Naive B cell (primary cell): ENCODE measurements at regions not wholly inside any gene's neighbourhood (a gene's known extent, or its start where the extent isn't known, plus 50 kb on each side); places are given as distances from the start of the nearest gene placed in this dataset.
A peak's percentile ranks its signal among the peaks of the same experiment; 100 is the strongest.

Experiments
- ATAC-seq, 2 donors: fragments of 150-1000 bp; cut with Tn5 transposase; 2 replicates each; pipeline ENCODE4 v1.10.0; 2021; ENCODE audit warnings: low read depth in 2 of 2, mild to moderate bottlenecking in 2 of 2, moderate library complexity in 2 of 2
- DNase-seq: peaks from one replicate; pipeline ENCODE4 v3.0.0; 2022
- H3K27ac Mint-ChIP-seq, 6 donors: one replicate each; pipeline ENCODE4 v1.8.0; 2020 to 2022; ENCODE audit warnings: mild to moderate bottlenecking in 6 of 6, mixed read lengths in 6 of 6, moderate library complexity in 5 of 6, inconsistent platforms in 2 of 6
- H3K27me3 Mint-ChIP-seq, 3 donors: one replicate each; pipeline ENCODE4 v1.8.0; 2021 to 2022; ENCODE audit warnings: mixed read lengths in 3 of 3, mild to moderate bottlenecking in 1 of 3
- H3K36me3 Mint-ChIP-seq, 2 donors: one replicate each; pipeline ENCODE4 v1.8.0; 2020 to 2022; ENCODE audit warnings: mixed read lengths in 2 of 2, inconsistent platforms in 1 of 2, mild to moderate bottlenecking in 1 of 2
- H3K4me1 Mint-ChIP-seq, 3 donors: one replicate each; pipeline ENCODE4 v1.8.0; 2020 to 2022; ENCODE audit warnings: mixed read lengths in 3 of 3, inconsistent platforms in 1 of 3, mild to moderate bottlenecking in 1 of 3, moderate library complexity in 1 of 3
- H3K4me3 Mint-ChIP-seq, 8 donors: one replicate each; pipeline ENCODE4 v1.8.0; 2020 to 2022; ENCODE audit warnings: mild to moderate bottlenecking in 8 of 8, mixed read lengths in 8 of 8, moderate library complexity in 8 of 8, inconsistent platforms in 2 of 8
- H3K9me3 Mint-ChIP-seq, 7 donors: one replicate each; pipeline ENCODE4 v1.8.0; 2020 to 2022; ENCODE audit warnings: mixed read lengths in 7 of 7, mild to moderate bottlenecking in 5 of 7, inconsistent platforms in 2 of 7, moderate library complexity in 1 of 7

GRCh38 chr5:164742025-164742424 is 1236.6 kb downstream of the MAT2B start:
- ATAC-seq (no peak), DNase-seq (no peak)
- H3K27me3 Mint-ChIP-seq = no peaks in the 10 kb centered on the region
- no peaks in the 10 kb centered on the region for H3K36me3 Mint-ChIP-seq
- H3K9me3 Mint-ChIP-seq = peaks cover 0 to 2% (median 0%) of the 10 kb centered on the region in 7 donors
- H3K4me3 Mint-ChIP-seq = no peak overlapping the region
- peaks cover 4 to 17% (median 6%) of the 10 kb centered on the region in 3 donors for H3K4me1 Mint-ChIP-seq
- peak overlapping the region in 1 of 6 donors; percentile 42 for H3K27ac Mint-ChIP-seq

- no peak for DNase-seq
- Mint-ChIP-seq H3K27me3 (no peaks in the 10 kb centered on the region), H3K36me3 (no peaks in the 10 kb centered on the region), H3K4me1 (peaks cover 4 to 12% (median 6%) of the 10 kb centered on the region in 3 donors), H3K4me3 (no peak overlapping the region), H3K27ac (no peak overlapping the region), H3K9me3 (no peaks in the 10 kb centered on the region)
- no peak for ATAC-seq
These were observed 1241.3 kb downstream of the MAT2B start for GRCh38 chr5:164746723-164747122.

- H3K4me1 Mint-ChIP-seq = peaks cover under 1 to 7% (median 1%) of the 10 kb centered on the region in 3 donors
- H3K9me3 Mint-ChIP-seq = no peaks in the 10 kb centered on the region
- H3K27ac Mint-ChIP-seq = no peak overlapping the region
These were observed 1242.0 kb downstream of the MAT2B start for GRCh38 chr5:164747371-164747770.

GRCh38 chr5:164748861-164749260 is 1243.4 kb downstream of the MAT2B start:
- no peak overlapping the region for H3K4me3 Mint-ChIP-seq
- no peaks in the 10 kb centered on the region for H3K4me1 Mint-ChIP-seq
- ATAC-seq = no peak
- H3K9me3 Mint-ChIP-seq = no peaks in the 10 kb centered on the region
- no peaks in the 10 kb centered on the region for H3K36me3 Mint-ChIP-seq
- no peak overlapping the region for H3K27ac Mint-ChIP-seq
- DNase-seq = no peak
- no peaks in the 10 kb centered on the region for H3K27me3 Mint-ChIP-seq

More at GRCh38 chr5:164747371-164747770, 1242.0 kb downstream of the MAT2B start:
- DNase-seq (no peak), ATAC-seq (no peak)
- H3K4me3 Mint-ChIP-seq = no peak overlapping the region
- H3K36me3 Mint-ChIP-seq = no peaks in the 10 kb centered on the region
- no peaks in the 10 kb centered on the region for H3K27me3 Mint-ChIP-seq

- Mint-ChIP-seq H3K27me3 (no peaks in the 10 kb centered on the region), H3K36me3 (no peaks in the 10 kb centered on the region), H3K4me1 (no peaks in the 10 kb centered on the region), H3K4me3 (no peak overlapping the region), H3K27ac (no peak overlapping the region), H3K9me3 (no peaks in the 10 kb centered on the region)
- DNase-seq = no peak
- no peak for ATAC-seq
These were observed 1248.0 kb downstream of the MAT2B start for GRCh38 chr5:164753434-164753833.

GRCh38 chr5:164763206-164763605 is 1257.8 kb downstream of the MAT2B start:
- Mint-ChIP-seq H3K27ac (no peak overlapping the region), H3K4me1 (no peaks in the 10 kb centered on the region), H3K36me3 (no peaks in the 10 kb centered on the region), H3K27me3 (peaks cover 0 to 4% (median 0%) of the 10 kb centered on the region in 3 donors), H3K4me3 (no peak overlapping the region), H3K9me3 (peaks cover 0 to 4% (median 0%) of the 10 kb centered on the region in 7 donors)
- ATAC-seq (no peak), DNase-seq (no peak)

GRCh38 chr5:164772122-164772521 is 1266.7 kb downstream of the MAT2B start:
- DNase-seq = no peak
- Mint-ChIP-seq H3K4me3 (no peak overlapping the region), H3K27me3 (no peaks in the 10 kb centered on the region), H3K9me3 (peaks cover 0 to 3% (median 0%) of the 10 kb centered on the region in 7 donors), H3K4me1 (no peaks in the 10 kb centered on the region), H3K27ac (peak overlapping the region in 1 of 6 donors; percentile 0), H3K36me3 (no peaks in the 10 kb centered on the region)
- no peak for ATAC-seq

- no peak for ATAC-seq
- no peak overlapping the region for H3K27ac Mint-ChIP-seq
- no peaks in the 10 kb centered on the region for H3K9me3 Mint-ChIP-seq
- DNase-seq = no peak
- H3K27me3 Mint-ChIP-seq = no peaks in the 10 kb centered on the region
- no peaks in the 10 kb centered on the region for H3K36me3 Mint-ChIP-seq
- peaks cover 0 to 3% (median 0%) of the 10 kb centered on the region in 3 donors for H3K4me1 Mint-ChIP-seq
- H3K4me3 Mint-ChIP-seq = no peak overlapping the region
These were observed 1278.8 kb downstream of the MAT2B start for GRCh38 chr5:164784230-164784629.

GRCh38 chr5:164798110-164798509 is 1292.7 kb downstream of the MAT2B start:
- Mint-ChIP-seq H3K36me3 (peaks cover 5 to 8% of the 10 kb centered on the region in 2 donors), H3K27ac (no peak overlapping the region), H3K9me3 (peaks cover 3 to 22% (median 11%) of the 10 kb centered on the region in 7 donors), H3K4me3 (no peak overlapping the region), H3K27me3 (no peaks in the 10 kb centered on the region), H3K4me1 (no peaks in the 10 kb centered on the region)
- DNase-seq (no peak), ATAC-seq (no peak)

GRCh38 chr5:164799391-164799790 is 1294.0 kb downstream of the MAT2B start:
- ATAC-seq (no peak), DNase-seq (no peak)
- Mint-ChIP-seq H3K9me3 (peaks cover 3 to 22% (median 11%) of the 10 kb centered on the region in 7 donors), H3K4me1 (no peaks in the 10 kb centered on the region), H3K27me3 (no peaks in the 10 kb centered on the region), H3K36me3 (peaks cover 5 to 8% of the 10 kb centered on the region in 2 donors), H3K4me3 (no peak overlapping the region), H3K27ac (no peak overlapping the region)

GRCh38 chr5:164801910-164802309 is 1296.5 kb downstream of the MAT2B start:
- H3K36me3 Mint-ChIP-seq = peaks cover 5 to 8% of the 10 kb centered on the region in 2 donors
- H3K27ac Mint-ChIP-seq = no peak overlapping the region
- H3K9me3 Mint-ChIP-seq = peaks cover 3 to 22% (median 11%) of the 10 kb centered on the region in 7 donors
- H3K4me3 Mint-ChIP-seq = no peak overlapping the region
- DNase-seq = no peak
- ATAC-seq = no peak
- no peaks in the 10 kb centered on the region for H3K4me1 Mint-ChIP-seq
- no peaks in the 10 kb centered on the region for H3K27me3 Mint-ChIP-seq

GRCh38 chr5:164809821-164810220 is 1304.4 kb downstream of the MAT2B start:
- Mint-ChIP-seq H3K4me1 (no peaks in the 10 kb centered on the region), H3K4me3 (no peak overlapping the region), H3K9me3 (peaks cover 0 to 2% (median 0%) of the 10 kb centered on the region in 7 donors), H3K27ac (no peak overlapping the region), H3K36me3 (no peaks in the 10 kb centered on the region), H3K27me3 (no peaks in the 10 kb centered on the region)
- DNase-seq (no peak), ATAC-seq (no peak)

- DNase-seq (no peak), ATAC-seq (no peak)
- Mint-ChIP-seq H3K27ac (no peak overlapping the region), H3K27me3 (no peaks in the 10 kb centered on the region), H3K4me3 (no peak overlapping the region), H3K4me1 (no peaks in the 10 kb centered on the region), H3K36me3 (no peaks in the 10 kb centered on the region), H3K9me3 (peaks cover 0 to 7% (median 0%) of the 10 kb centered on the region in 7 donors)
These were observed 1313.0 kb downstream of the MAT2B start for GRCh38 chr5:164818445-164818844.

- Mint-ChIP-seq H3K4me3 (no peak overlapping the region), H3K9me3 (peaks cover 0 to 1% (median 0%) of the 10 kb centered on the region in 7 donors), H3K4me1 (no peaks in the 10 kb centered on the region), H3K36me3 (no peaks in the 10 kb centered on the region), H3K27me3 (no peaks in the 10 kb centered on the region), H3K27ac (no peak overlapping the region)
- DNase-seq (no peak), ATAC-seq (no peak)
These were observed 1319.3 kb downstream of the MAT2B start for GRCh38 chr5:164824671-164825070.

GRCh38 chr5:164832516-164832915 is 1327.1 kb downstream of the MAT2B start:
- ATAC-seq (no peak), DNase-seq (no peak)
- no peaks in the 10 kb centered on the region for H3K36me3 Mint-ChIP-seq
- H3K4me3 Mint-ChIP-seq = no peak overlapping the region
- H3K9me3 Mint-ChIP-seq = no peaks in the 10 kb centered on the region
- no peaks in the 10 kb centered on the region for H3K4me1 Mint-ChIP-seq
- no peak overlapping the region for H3K27ac Mint-ChIP-seq
- H3K27me3 Mint-ChIP-seq = no peaks in the 10 kb centered on the region
